ENCODE measurements at regions not wholly inside any gene's neighbourhood (a gene's known extent, or its start where the extent isn't known, plus 50 kb on each side); places are given as distances from the start of the nearest gene placed in this dataset.

DNA sequence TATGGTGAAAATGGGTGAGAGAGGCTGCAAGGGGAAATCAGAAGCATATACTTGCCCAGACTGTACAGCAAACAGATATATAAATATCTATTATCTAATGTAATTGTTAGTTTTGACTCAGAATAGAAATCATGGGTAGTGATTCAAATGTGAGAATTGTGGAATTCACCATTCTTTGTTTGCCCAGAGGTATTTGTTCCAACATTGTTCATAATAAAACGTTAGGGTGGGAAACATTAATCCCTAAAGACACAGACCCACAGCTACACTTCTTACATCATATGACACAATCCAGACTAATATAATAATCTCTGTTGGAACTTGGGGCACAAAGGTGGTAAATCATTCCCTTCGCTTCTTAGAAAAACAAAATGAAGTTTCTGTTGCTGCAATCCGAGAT lies 646.5 kb upstream of the SLITRK6 start:
- ATAC-seq: no peak

DNA sequence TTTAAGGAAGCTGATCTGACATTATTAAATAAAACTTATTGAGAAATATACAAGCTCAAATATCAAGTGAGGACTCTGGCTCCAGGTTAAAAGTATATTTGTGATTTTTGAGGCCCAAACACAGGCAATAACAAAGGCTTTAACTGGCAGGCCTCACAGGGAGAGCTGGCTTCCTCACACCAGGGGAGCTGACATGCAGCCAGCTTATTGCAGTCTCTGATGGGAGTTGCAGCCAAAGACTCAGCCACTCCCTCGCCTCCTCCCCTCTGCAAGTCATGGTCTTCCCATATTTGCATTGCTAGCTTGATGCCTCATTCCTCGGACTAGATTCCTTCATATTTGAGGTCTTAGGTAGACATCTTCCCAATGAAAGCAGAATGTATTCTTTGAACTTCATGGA lies 647.1 kb upstream of the SLITRK6 start:
- Mint-ChIP-seq H3K27me3 (ENCODE audit: low read depth) (no peaks in the 10 kb centered on the region), H3K36me3 (no peaks in the 10 kb centered on the region), H3K9me3 (no peaks in the 10 kb centered on the region), H3K4me1 (peaks cover 27% of the 10 kb centered on the region), H3K27ac (no peak overlapping the region), H3K4me3 (no peak overlapping the region)
- POLR2A ChIA-PET: no interaction called here
- CTCF ChIA-PET: interaction anchor here (0.7 kb wide), 1 partner anchor 9 kb away, joined by 3 read pairs; no protein-coding TSS in a partner anchor
- DNase-seq (ENCODE audit: low spot score) (peak; percentile 38), ATAC-seq (peak; percentile 96)
- TF ChIP-seq ZNF232 (CRISPR knock-in tag; IDR thresholded peaks at IDR 0.05): no peak
- TF ChIP-seq, protein P1, sequence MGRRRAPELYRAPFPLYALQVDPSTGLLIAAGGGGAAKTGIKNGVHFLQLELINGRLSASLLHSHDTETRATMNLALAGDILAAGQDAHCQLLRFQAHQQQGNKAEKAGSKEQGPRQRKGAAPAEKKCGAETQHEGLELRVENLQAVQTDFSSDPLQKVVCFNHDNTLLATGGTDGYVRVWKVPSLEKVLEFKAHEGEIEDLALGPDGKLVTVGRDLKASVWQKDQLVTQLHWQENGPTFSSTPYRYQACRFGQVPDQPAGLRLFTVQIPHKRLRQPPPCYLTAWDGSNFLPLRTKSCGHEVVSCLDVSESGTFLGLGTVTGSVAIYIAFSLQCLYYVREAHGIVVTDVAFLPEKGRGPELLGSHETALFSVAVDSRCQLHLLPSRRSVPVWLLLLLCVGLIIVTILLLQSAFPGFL (CRISPR knock-in tag; IDR thresholded peaks at IDR 0.05; ENCODE audit: borderline replicate concordance): no peak
- no peak for TF ChIP-seq ZNF671 (CRISPR knock-in tag; IDR thresholded peaks at IDR 0.05)
- TF ChIP-seq RELA (CRISPR knock-in tag; IDR thresholded peaks at IDR 0.05; ENCODE audit: borderline replicate concordance): no peak
- TF ChIP-seq, protein P2, sequence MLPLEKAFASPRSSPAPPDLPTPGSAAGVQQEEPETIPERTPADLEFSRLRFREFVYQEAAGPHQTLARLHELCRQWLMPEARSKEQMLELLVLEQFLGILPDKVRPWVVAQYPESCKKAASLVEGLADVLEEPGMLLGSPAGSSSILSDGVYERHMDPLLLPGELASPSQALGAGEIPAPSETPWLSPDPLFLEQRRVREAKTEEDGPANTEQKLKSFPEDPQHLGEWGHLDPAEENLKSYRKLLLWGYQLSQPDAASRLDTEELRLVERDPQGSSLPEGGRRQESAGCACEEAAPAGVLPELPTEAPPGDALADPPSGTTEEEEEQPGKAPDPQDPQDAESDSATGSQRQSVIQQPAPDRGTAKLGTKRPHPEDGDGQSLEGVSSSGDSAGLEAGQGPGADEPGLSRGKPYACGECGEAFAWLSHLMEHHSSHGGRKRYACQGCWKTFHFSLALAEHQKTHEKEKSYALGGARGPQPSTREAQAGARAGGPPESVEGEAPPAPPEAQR (CRISPR knock-in tag; IDR thresholded peaks at IDR 0.05): no peak

More for the DNA sequence above, 646.5 kb upstream of the SLITRK6 start:
- Mint-ChIP-seq H3K4me3 (no peak overlapping the region), H3K9me3 (no peaks in the 10 kb centered on the region), H3K27ac (no peak overlapping the region), H3K4me1 (peaks cover 27% of the 10 kb centered on the region), H3K27me3 (ENCODE audit: low read depth) (no peaks in the 10 kb centered on the region), H3K36me3 (no peaks in the 10 kb centered on the region)
- DNase-seq (ENCODE audit: low spot score): no peak
- CTCF ChIA-PET: interaction anchor here (0.7 kb wide), 1 partner anchor 8 kb away, joined by 3 read pairs; no protein-coding TSS in a partner anchor
- no peak for TF ChIP-seq GABPB1 (CRISPR knock-in tag; IDR thresholded peaks at IDR 0.05)
- no peak for TF ChIP-seq TP53 (CRISPR knock-in tag; IDR thresholded peaks at IDR 0.05)
- TF ChIP-seq ZNF416 (CRISPR knock-in tag; IDR thresholded peaks at IDR 0.05): no peak
- no peak for TF ChIP-seq CREM (CRISPR knock-in tag; IDR thresholded peaks at IDR 0.05)
- TF ChIP-seq, protein P3, sequence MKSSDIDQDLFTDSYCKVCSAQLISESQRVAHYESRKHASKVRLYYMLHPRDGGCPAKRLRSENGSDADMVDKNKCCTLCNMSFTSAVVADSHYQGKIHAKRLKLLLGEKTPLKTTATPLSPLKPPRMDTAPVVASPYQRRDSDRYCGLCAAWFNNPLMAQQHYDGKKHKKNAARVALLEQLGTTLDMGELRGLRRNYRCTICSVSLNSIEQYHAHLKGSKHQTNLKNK (CRISPR knock-in tag; IDR thresholded peaks at IDR 0.05): no peak
- no peak for TF ChIP-seq MYBL2 (CRISPR knock-in tag; IDR thresholded peaks at IDR 0.05)
- no peak for TF ChIP-seq SMAD3 (CRISPR knock-in tag; IDR thresholded peaks at IDR 0.05; ENCODE audit: borderline replicate concordance)
- TF ChIP-seq, protein P4, sequence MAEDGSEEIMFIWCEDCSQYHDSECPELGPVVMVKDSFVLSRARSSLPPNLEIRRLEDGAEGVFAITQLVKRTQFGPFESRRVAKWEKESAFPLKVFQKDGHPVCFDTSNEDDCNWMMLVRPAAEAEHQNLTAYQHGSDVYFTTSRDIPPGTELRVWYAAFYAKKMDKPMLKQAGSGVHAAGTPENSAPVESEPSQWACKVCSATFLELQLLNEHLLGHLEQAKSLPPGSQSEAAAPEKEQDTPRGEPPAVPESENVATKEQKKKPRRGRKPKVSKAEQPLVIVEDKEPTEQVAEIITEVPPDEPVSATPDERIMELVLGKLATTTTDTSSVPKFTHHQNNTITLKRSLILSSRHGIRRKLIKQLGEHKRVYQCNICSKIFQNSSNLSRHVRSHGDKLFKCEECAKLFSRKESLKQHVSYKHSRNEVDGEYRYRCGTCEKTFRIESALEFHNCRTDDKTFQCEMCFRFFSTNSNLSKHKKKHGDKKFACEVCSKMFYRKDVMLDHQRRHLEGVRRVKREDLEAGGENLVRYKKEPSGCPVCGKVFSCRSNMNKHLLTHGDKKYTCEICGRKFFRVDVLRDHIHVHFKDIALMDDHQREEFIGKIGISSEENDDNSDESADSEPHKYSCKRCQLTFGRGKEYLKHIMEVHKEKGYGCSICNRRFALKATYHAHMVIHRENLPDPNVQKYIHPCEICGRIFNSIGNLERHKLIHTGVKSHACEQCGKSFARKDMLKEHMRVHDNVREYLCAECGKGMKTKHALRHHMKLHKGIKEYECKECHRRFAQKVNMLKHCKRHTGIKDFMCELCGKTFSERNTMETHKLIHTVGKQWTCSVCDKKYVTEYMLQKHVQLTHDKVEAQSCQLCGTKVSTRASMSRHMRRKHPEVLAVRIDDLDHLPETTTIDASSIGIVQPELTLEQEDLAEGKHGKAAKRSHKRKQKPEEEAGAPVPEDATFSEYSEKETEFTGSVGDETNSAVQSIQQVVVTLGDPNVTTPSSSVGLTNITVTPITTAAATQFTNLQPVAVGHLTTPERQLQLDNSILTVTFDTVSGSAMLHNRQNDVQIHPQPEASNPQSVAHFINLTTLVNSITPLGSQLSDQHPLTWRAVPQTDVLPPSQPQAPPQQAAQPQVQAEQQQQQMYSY (CRISPR knock-in tag; IDR thresholded peaks at IDR 0.05): no peak
- POLR2A ChIA-PET: no interaction called here

DNA sequence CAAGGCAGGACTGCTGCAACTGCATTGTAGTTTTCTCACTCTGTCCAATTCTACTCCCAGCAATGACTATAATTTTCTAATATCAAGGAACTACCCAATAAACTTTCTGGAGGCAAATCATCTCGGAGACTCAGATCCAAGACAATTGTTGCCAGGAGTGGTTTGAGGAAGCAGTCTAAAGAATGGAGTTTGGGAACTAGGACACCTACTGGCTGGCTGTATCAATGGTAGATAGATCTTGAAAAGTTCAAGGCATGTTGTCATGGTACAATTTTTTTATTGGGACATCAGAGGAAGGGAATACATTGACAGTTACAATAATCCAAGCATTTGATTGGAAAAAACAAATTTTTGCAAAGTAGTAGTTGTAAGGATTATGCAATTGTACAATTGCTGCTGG lies 648.3 kb upstream of the SLITRK6 start:
- peak; percentile 66 for ATAC-seq
- ChIA-PET CTCF (interaction anchor here (1.0 kb wide), 1 partner anchor 273 kb away, joined by 3 read pairs; no protein-coding TSS in a partner anchor), POLR2A (no interaction called here)
- no peak overlapping the region for H3K4me3 Mint-ChIP-seq
- H3K9me3 Mint-ChIP-seq: no peaks in the 10 kb centered on the region
- no peaks in the 10 kb centered on the region for H3K36me3 Mint-ChIP-seq
- DNase-seq (ENCODE audit: low spot score): no peak
- peaks cover 27% of the 10 kb centered on the region for H3K4me1 Mint-ChIP-seq
- H3K27me3 Mint-ChIP-seq (ENCODE audit: low read depth): no peaks in the 10 kb centered on the region
- no peak overlapping the region for H3K27ac Mint-ChIP-seq
- TF ChIP-seq CREB1 (CRISPR knock-in tag; IDR thresholded peaks at IDR 0.05): no peak
- TF ChIP-seq, protein P5, sequence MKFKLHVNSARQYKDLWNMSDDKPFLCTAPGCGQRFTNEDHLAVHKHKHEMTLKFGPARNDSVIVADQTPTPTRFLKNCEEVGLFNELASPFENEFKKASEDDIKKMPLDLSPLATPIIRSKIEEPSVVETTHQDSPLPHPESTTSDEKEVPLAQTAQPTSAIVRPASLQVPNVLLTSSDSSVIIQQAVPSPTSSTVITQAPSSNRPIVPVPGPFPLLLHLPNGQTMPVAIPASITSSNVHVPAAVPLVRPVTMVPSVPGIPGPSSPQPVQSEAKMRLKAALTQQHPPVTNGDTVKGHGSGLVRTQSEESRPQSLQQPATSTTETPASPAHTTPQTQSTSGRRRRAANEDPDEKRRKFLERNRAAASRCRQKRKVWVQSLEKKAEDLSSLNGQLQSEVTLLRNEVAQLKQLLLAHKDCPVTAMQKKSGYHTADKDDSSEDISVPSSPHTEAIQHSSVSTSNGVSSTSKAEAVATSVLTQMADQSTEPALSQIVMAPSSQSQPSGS (CRISPR knock-in tag; IDR thresholded peaks at IDR 0.05; ENCODE audit: borderline replicate concordance, low read depth): no peak
- TF ChIP-seq OVOL2 (CRISPR knock-in tag; IDR thresholded peaks at IDR 0.05; ENCODE audit: borderline replicate concordance): no peak
- TF ChIP-seq, protein P6, sequence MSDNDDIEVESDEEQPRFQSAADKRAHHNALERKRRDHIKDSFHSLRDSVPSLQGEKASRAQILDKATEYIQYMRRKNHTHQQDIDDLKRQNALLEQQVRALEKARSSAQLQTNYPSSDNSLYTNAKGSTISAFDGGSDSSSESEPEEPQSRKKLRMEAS (CRISPR knock-in tag; IDR thresholded peaks at IDR 0.05): no peak
- TF ChIP-seq, protein P7, sequence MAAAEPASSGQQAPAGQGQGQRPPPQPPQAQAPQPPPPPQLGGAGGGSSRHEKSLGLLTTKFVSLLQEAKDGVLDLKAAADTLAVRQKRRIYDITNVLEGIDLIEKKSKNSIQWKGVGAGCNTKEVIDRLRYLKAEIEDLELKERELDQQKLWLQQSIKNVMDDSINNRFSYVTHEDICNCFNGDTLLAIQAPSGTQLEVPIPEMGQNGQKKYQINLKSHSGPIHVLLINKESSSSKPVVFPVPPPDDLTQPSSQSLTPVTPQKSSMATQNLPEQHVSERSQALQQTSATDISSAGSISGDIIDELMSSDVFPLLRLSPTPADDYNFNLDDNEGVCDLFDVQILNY (CRISPR knock-in tag; IDR thresholded peaks at IDR 0.05): no peak
- TF ChIP-seq HMGA2 (CRISPR knock-in tag; IDR thresholded peaks at IDR 0.05): no peak
- TF ChIP-seq, protein P8, sequence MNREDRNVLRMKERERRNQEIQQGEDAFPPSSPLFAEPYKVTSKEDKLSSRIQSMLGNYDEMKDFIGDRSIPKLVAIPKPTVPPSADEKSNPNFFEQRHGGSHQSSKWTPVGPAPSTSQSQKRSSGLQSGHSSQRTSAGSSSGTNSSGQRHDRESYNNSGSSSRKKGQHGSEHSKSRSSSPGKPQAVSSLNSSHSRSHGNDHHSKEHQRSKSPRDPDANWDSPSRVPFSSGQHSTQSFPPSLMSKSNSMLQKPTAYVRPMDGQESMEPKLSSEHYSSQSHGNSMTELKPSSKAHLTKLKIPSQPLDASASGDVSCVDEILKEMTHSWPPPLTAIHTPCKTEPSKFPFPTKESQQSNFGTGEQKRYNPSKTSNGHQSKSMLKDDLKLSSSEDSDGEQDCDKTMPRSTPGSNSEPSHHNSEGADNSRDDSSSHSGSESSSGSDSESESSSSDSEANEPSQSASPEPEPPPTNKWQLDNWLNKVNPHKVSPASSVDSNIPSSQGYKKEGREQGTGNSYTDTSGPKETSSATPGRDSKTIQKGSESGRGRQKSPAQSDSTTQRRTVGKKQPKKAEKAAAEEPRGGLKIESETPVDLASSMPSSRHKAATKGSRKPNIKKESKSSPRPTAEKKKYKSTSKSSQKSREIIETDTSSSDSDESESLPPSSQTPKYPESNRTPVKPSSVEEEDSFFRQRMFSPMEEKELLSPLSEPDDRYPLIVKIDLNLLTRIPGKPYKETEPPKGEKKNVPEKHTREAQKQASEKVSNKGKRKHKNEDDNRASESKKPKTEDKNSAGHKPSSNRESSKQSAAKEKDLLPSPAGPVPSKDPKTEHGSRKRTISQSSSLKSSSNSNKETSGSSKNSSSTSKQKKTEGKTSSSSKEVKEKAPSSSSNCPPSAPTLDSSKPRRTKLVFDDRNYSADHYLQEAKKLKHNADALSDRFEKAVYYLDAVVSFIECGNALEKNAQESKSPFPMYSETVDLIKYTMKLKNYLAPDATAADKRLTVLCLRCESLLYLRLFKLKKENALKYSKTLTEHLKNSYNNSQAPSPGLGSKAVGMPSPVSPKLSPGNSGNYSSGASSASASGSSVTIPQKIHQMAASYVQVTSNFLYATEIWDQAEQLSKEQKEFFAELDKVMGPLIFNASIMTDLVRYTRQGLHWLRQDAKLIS (CRISPR knock-in tag; IDR thresholded peaks at IDR 0.05; ENCODE audit: borderline replicate concordance): no peak

Data from WTC11 (cell line).